ENCODE measurements at regions not wholly inside any gene's neighbourhood (a gene's known extent, or its start where the extent isn't known, plus 50 kb on each side); places are given as distances from the start of the nearest gene placed in this dataset.

DNA sequence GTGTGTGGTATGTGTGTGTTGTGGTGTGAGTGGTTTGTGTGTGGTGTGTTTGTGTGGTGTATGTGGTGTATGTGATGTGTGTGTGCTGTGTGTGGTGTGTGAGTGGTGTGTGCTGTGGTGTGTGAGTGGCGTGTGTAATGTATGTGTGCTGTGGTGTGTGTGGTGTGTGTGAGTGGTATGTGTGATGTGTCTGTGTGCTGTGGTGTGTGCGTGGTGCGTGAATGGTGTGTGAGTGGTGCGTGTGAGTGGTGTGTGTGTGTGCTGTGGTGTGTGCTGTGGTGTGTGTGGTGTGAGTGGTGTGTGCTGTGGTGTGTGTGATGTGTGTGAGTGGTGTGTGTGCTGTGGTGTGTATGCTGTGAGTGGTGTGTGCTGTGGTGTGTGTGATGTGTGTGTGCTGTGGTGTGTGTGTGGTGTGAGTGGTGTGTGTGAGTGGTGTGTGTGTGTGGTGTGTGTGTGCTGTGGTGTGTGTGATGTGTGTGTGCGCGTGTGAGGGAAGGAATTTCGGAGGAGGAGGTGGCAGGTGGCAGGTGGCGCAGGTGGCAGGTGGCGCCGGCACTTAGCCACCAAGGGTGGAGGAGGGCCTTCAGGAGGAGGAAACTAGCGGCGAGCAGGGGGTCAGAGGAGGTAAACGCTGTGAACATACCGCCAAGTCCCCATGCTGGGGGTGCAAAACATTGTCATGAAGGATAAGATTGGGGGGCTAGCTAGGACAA, 191.8 kb downstream of the MELK start:
- no peak for TF ChIP-seq CTCF (IDR thresholded peaks at IDR 0.05; ENCODE audit: low read depth, low read length)
- Histone ChIP-seq H3K27ac (no peak overlapping the region), H3K4me3 (no peak overlapping the region), H3K36me3 (no peaks in the 10 kb centered on the region), H3K9me3 (ENCODE audit: low read depth) (no peaks in the 10 kb centered on the region), H3K27me3 (peaks cover 39% of the 10 kb centered on the region), H3K4me1 (ENCODE audit: low read depth) (no peaks in the 10 kb centered on the region)
- no peak for DNase-seq (ENCODE audit: low read depth in 1 of 2, low spot score in 1 of 2)

- no peaks in the 10 kb centered on the region for H3K36me3 ChIP-seq
- peaks cover 44% of the 10 kb centered on the region for H3K27me3 ChIP-seq
- H3K4me3 ChIP-seq: no peak overlapping the region
- no peak for DNase-seq (ENCODE audit: low read depth in 1 of 2, low spot score in 1 of 2)
- no peak for TF ChIP-seq CTCF (IDR thresholded peaks at IDR 0.05; ENCODE audit: low read depth, low read length)
- no peaks in the 10 kb centered on the region for H3K9me3 ChIP-seq (ENCODE audit: low read depth)
- no peaks in the 10 kb centered on the region for H3K4me1 ChIP-seq (ENCODE audit: low read depth)
- no peak overlapping the region for H3K27ac ChIP-seq
These were observed 192.3 kb downstream of the MELK start for GRCh38 chr9:36765077-36765390.

DNA sequence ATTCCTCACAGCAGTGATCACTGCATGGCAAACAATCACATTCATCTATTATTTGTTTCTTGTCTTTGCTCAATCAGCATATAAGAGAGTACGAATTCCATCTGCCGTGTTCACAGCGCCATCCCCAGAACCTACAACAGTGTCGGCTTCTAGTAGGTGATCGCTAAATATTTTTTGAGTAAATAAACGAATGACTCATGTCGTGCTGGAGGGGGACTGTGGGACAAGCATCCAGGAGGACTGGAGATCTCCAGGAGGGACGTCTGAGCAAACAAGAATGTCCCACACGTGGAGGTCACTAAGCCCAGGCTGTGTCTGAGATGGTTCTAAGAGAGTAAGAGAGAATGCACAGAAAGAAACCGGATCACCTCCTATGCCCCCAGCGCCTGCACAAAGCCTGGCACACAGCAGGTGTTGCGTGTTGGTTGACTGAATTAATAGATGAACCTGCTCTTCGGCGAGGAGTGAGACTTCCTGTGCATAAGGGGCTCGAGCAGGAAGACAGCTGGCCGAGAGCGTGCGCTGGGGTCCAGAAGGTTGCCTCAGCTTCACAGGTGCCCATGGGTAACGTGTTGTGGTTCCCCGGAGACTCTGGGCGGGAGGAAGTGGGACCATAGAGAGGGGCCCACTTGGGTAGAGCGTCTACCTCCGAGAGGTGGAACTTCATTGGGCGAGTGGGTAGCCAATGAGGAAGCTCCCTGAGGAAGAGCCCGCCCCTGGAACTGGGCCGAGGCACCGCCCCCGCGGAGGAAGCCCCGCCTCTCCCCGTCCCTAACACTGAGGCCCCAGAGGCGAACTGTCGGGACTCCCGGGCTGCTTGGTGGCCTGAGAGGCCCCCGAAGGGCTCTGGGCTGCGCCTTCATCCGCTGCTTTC, 193.0 kb downstream of the MELK start:
- H3K36me3 ChIP-seq: no peaks in the 10 kb centered on the region
- no peak overlapping the region for H3K27ac ChIP-seq
- H3K4me1 ChIP-seq (ENCODE audit: low read depth): no peaks in the 10 kb centered on the region
- H3K4me3 ChIP-seq: peak overlapping the region; percentile 25
- H3K9me3 ChIP-seq (ENCODE audit: low read depth): no peaks in the 10 kb centered on the region
- peak; percentile 63 to 80 for DNase-seq (ENCODE audit: low read depth in 1 of 2, low spot score in 1 of 2)
- TF ChIP-seq CTCF (IDR thresholded peaks at IDR 0.05; ENCODE audit: low read depth, low read length): no peak
- peaks cover 42% of the 10 kb centered on the region for H3K27me3 ChIP-seq

- H3K27me3 ChIP-seq: peaks cover 36% of the 10 kb centered on the region
These were observed 196.0 kb downstream of the MELK start for GRCh38 chr9:36768677-36769076.

DNA sequence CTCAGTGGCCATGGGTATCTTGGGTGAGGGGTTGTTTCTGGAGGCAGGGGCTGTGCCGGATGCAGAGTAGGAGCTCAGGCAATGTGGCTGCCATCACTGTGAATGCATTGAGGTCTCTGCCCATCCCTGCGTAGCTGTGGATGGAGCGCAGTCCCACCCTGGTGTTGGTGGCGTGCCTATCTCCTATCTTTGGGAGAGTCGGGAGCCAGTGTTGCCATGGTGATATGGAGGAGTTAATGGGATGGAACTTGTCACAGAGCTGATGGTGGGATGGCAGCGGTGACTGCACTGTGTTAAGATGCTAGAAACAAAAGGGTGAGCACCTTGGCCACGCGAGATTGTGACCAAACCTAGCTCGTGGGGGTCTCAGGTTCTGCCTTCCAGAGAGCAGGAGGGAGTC, 197.3 kb downstream of the MELK start:
- no peak for TF ChIP-seq CTCF (IDR thresholded peaks at IDR 0.05; ENCODE audit: low read depth, low read length)
- no peaks in the 10 kb centered on the region for H3K36me3 ChIP-seq
- H3K27ac ChIP-seq: no peak overlapping the region
- no peaks in the 10 kb centered on the region for H3K4me1 ChIP-seq (ENCODE audit: low read depth)
- no peak overlapping the region for H3K4me3 ChIP-seq
- H3K27me3 ChIP-seq: peaks cover 36% of the 10 kb centered on the region
- no peaks in the 10 kb centered on the region for H3K9me3 ChIP-seq (ENCODE audit: low read depth)
- no peak for DNase-seq (ENCODE audit: low read depth in 1 of 2, low spot score in 1 of 2)

More at GRCh38 chr9:36768677-36769076, 196.0 kb downstream of the MELK start:
- no peak for TF ChIP-seq CTCF (IDR thresholded peaks at IDR 0.05; ENCODE audit: low read depth, low read length)
- DNase-seq (ENCODE audit: low read depth in 1 of 2, low spot score in 1 of 2): no peak
- no peaks in the 10 kb centered on the region for H3K4me1 ChIP-seq (ENCODE audit: low read depth)
- H3K36me3 ChIP-seq: no peaks in the 10 kb centered on the region
- no peak overlapping the region for H3K27ac ChIP-seq
- H3K4me3 ChIP-seq: no peak overlapping the region
- no peaks in the 10 kb centered on the region for H3K9me3 ChIP-seq (ENCODE audit: low read depth)

Data from cardiac muscle cell (in vitro differentiated cells and primary cell).